OCI-LY3 (cell line): ENCODE measurements at regions not wholly inside any gene's neighbourhood (a gene's known extent, or its start where the extent isn't known, plus 50 kb on each side); places are given as distances from the start of the nearest gene placed in this dataset.

ENCODE experiments used
- H2AFZ ChIP-seq: fragments of 200-600, 300-600 bp; shearing (Covaris generic); 2 replicates; pipeline ENCODE4 v1.6.0; 2014; ENCODE audit warnings: antibody characterized with exemption, low read depth, low read length
- H3K27ac ChIP-seq: fragments of 200-600, 300-600 bp; sonication (generic); 2 replicates; pipeline ENCODE4 v1.5.1; 2014; ENCODE audit warnings: mild to moderate bottlenecking, low read length, moderate library complexity, mixed read lengths
- H3K27me3 ChIP-seq: fragments of 200-600, 300-600 bp; sonication (generic); 2 replicates; pipeline ENCODE4 v1.6.1; 2014; ENCODE audit warnings: low read depth, low read length, mixed read lengths
- H3K36me3 ChIP-seq: fragments of 200-600, 300-600 bp; sonication (generic); replicated peaks from 2 replicates; pipeline ENCODE3; 2014; ENCODE audit warnings: low read depth, low read length, mixed read lengths
- H3K4me1 ChIP-seq: fragments of 300-600, 200-600 bp; sonication (generic); 2 replicates; pipeline ENCODE4 v1.6.1; 2014; ENCODE audit warnings: low read length, mixed read lengths
- H3K4me2 ChIP-seq: fragments of 200-600, 300-600 bp; sonication (generic); 2 replicates; pipeline ENCODE4 v1.6.1; 2014; ENCODE audit warnings: low read length, mixed read lengths
- H3K4me3 ChIP-seq: fragments of 300-600, 200-600 bp; sonication (generic); 2 replicates; pipeline ENCODE4 v1.5.1; 2014; ENCODE audit warnings: antibody characterized with exemption, mild to moderate bottlenecking, low read length, moderate library complexity
- H3K79me2 ChIP-seq: fragments of 300-600, 200-600 bp; shearing (Covaris generic); 2 replicates; pipeline ENCODE4 v1.6.1; 2014; ENCODE audit warnings: mild to moderate bottlenecking, low read length, mixed read lengths
- H3K9ac ChIP-seq: fragments of 300-600, 200-600 bp; shearing (Covaris generic); 2 replicates; pipeline ENCODE4 v1.6.0; 2014; ENCODE audit warnings: mild to moderate bottlenecking, low read length, moderate library complexity
- H3K9me3 ChIP-seq: fragments of 200-600, 300-600 bp; shearing (Covaris generic); 2 replicates; pipeline ENCODE4 v1.6.1; 2014; ENCODE audit warnings: low read length, mixed read lengths; ENCODE audit not compliant: insufficient read depth
- H4K20me1 ChIP-seq: fragments of 200-600, 300-600 bp; sonication (generic); 2 replicates; pipeline ENCODE4 v1.6.1; 2016; ENCODE audit warnings: low read length, mixed read lengths; ENCODE audit not compliant: insufficient read depth
- CTCF ChIP-seq: fragments of 200-600, 300-600 bp; sonication (generic); IDR thresholded peaks from 2 replicates; pipeline ENCODE4 v1.5.1; 2014; ENCODE audit warnings: antibody characterized with exemption, low read length, low read depth
- EZH2phosphoT487 ChIP-seq: fragments of 200-600 bp; shearing (Covaris generic); IDR thresholded peaks from 2 replicates; pipeline ENCODE4 v1.6.1; 2018; ENCODE audit warnings: antibody characterized with exemption, mixed run types, low read depth

GRCh38 chr2:118614841-118615271, 232.6 kb downstream of the EN1 start:
- Histone ChIP-seq H3K36me3 (no peaks in the 10 kb centered on the region), H3K79me2 (no peaks in the 10 kb centered on the region)
- no peak for TF ChIP-seq EZH2phosphoT487
- TF ChIP-seq CTCF = no peak

GRCh38 chr2:118613737-118614136, 233.7 kb downstream of the EN1 start:
- Histone ChIP-seq H3K27ac (no peak overlapping the region), H3K9ac (no peak overlapping the region), H3K4me3 (no peak overlapping the region), H3K36me3 (no peaks in the 10 kb centered on the region), H3K79me2 (no peaks in the 10 kb centered on the region), H3K9me3 (no peaks in the 10 kb centered on the region), H4K20me1 (no peaks in the 10 kb centered on the region), H3K27me3 (peaks cover 24% of the 10 kb centered on the region; the same call in 1 of the 2 replicates), H3K4me1 (no peaks in the 10 kb centered on the region), H3K4me2 (no peak overlapping the region), H2AFZ (no peak overlapping the region)
- TF ChIP-seq EZH2phosphoT487 = no peak
- no peak for TF ChIP-seq CTCF

More at GRCh38 chr2:118614841-118615271, 232.6 kb downstream of the EN1 start:
- Histone ChIP-seq H3K4me2 (no peak overlapping the region), H2AFZ (no peak overlapping the region), H4K20me1 (no peaks in the 10 kb centered on the region), H3K9ac (no peak overlapping the region), H3K4me1 (no peaks in the 10 kb centered on the region), H3K27ac (no peak overlapping the region), H3K4me3 (no peak overlapping the region), H3K9me3 (no peaks in the 10 kb centered on the region), H3K27me3 (peaks cover 24% of the 10 kb centered on the region; the same call in 1 of the 2 replicates)

- Histone ChIP-seq H3K27ac (no peak overlapping the region), H3K36me3 (no peaks in the 10 kb centered on the region), H3K9me3 (no peaks in the 10 kb centered on the region), H3K79me2 (no peaks in the 10 kb centered on the region), H4K20me1 (no peaks in the 10 kb centered on the region), H3K9ac (no peak overlapping the region), H2AFZ (no peak overlapping the region), H3K4me1 (no peaks in the 10 kb centered on the region), H3K27me3 (peaks cover 32% of the 10 kb centered on the region; the same call in 1 of the 2 replicates), H3K4me3 (no peak overlapping the region), H3K4me2 (no peak overlapping the region)
- no peak for TF ChIP-seq EZH2phosphoT487
- no peak for TF ChIP-seq CTCF
These were observed 235.8 kb downstream of the EN1 start for GRCh38 chr2:118611691-118612090.

GRCh38 chr2:118609138-118609537, 238.3 kb downstream of the EN1 start:
- TF ChIP-seq CTCF (no peak), EZH2phosphoT487 (no peak)
- Histone ChIP-seq H3K9me3 (no peaks in the 10 kb centered on the region), H3K4me2 (no peak overlapping the region), H3K4me1 (no peaks in the 10 kb centered on the region), H3K27me3 (peaks cover 27% of the 10 kb centered on the region; the same call in 1 of the 2 replicates), H3K9ac (no peak overlapping the region), H4K20me1 (no peaks in the 10 kb centered on the region), H3K36me3 (no peaks in the 10 kb centered on the region), H3K79me2 (no peaks in the 10 kb centered on the region), H3K4me3 (no peak overlapping the region), H2AFZ (no peak overlapping the region), H3K27ac (no peak overlapping the region)
